ENCODE measurements at regions not wholly inside any gene's neighbourhood (a gene's known extent, or its start where the extent isn't known, plus 50 kb on each side); places are given as distances from the start of the nearest gene placed in this dataset.
A peak's percentile ranks its signal among the peaks of the same experiment; 100 is the strongest.
"Not testable (repeated sequence)": the region's sequence is repeated elsewhere in the genome, so short reads cannot be mapped to it uniquely, and the experiment has no call there.

DNA sequence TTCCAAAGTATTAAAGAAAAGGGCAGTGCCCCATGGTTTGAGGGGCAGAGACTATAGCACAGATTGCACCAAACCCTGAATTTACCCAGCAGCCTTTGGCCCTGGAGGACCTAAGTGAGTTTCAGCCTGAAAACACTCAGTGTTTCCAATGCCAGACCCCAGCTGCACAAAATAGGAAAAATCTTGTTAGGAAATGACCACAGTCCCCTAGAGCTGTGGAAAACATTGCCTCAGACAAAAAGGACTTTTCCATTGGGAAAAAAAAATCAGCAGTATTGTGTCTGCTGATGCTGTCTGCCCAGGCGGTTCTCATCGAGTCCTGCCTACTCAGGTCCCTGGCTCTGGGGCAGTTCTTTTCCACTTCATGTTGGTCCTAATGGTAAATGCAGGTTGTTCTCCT lies 121.7 kb upstream of the DLG1 start:
- Histone ChIP-seq H3K4me1 (ENCODE audit: control insufficient read depth, insufficient read depth, low read length) (peaks cover 7% of the 10 kb centered on the region), H3K9ac (ENCODE audit: low read depth, low read length) (no peak overlapping the region), H3K36me3 (ENCODE audit: insufficient read depth, low read length) (no peaks in the 10 kb centered on the region), H3K27me3 (ENCODE audit: control insufficient read depth, insufficient read depth, low read length) (peaks cover 52% of the 10 kb centered on the region), H3K4me2 (ENCODE audit: low read length) (no peak overlapping the region), H3K4me3 (ENCODE audit: low read length) (no peak overlapping the region), H3K9me3 (replicated peaks; ENCODE audit: low read length) (no peaks in the 10 kb centered on the region)

DNA sequence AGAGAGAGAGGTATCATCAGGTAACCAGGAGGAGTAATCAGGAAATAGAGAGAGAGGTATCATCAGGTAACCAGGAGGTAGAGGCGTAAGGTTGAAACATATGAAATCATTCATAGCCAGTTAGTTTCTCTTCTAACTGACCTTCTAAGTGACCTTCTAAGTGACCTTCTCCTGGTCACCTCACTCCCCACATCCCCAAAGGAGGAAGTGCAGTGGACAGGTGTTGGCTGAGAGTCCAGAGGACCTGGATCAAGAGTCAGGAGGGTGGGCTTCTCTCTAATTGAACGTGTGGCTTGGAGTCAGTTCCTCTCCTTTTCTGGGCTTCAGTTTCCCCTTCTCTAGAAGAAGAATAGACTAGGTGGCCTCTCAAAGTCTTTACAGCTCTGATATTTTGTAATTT lies 121.3 kb upstream of the DLG1 start:
- no peak overlapping the region for H3K4me3 ChIP-seq (ENCODE audit: low read length)
- H3K36me3 ChIP-seq (ENCODE audit: insufficient read depth, low read length) = no peaks in the 10 kb centered on the region
- H3K4me1 ChIP-seq (ENCODE audit: control insufficient read depth, insufficient read depth, low read length) = peaks cover 7% of the 10 kb centered on the region

DNA sequence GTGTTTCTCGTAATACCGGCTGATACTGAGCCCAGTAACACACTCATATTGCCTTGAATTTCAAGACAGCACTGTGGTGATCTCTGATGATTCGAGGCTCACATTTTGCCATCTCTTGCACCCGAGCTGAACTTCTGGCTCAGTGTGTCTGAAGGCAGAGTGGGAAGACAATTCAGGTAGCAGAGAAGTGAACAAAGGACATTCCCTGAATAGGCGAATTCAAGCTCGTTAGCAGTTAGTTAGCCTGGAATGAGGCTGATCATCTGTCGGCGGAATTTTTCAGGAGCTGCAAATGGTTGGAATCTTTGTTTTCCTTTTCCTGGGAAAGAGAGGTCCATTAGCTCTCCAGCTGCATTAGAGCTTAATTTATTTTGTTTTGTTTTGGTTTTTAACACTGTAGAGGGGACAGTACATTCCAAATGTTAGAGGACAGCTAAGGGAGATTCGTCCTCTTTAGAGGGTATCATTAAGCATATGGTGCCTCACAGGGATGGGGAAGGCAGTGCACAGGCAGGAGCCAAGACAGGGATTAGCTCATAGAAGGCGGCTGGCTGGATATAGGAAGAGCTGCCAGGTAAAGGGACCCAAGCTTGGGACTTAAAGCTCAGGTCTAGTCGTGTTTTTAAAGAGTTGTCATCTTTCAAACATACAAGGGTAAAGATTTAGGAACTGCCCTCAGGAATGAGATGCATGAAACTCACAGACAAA lies 119.7 kb upstream of the DLG1 start:
- Histone ChIP-seq H3K27me3 (ENCODE audit: control insufficient read depth, insufficient read depth, low read length) (peaks cover 34% of the 10 kb centered on the region), H3K4me2 (ENCODE audit: low read length) (no peak overlapping the region), H3K4me3 (ENCODE audit: low read length) (no peak overlapping the region), H3K9me3 (replicated peaks; ENCODE audit: low read length) (no peaks in the 10 kb centered on the region), H3K9ac (ENCODE audit: low read depth, low read length) (no peak overlapping the region), H3K36me3 (ENCODE audit: insufficient read depth, low read length) (no peaks in the 10 kb centered on the region), H3K4me1 (ENCODE audit: control insufficient read depth, insufficient read depth, low read length) (peaks cover 7% of the 10 kb centered on the region)

More for the DNA sequence above, 121.3 kb upstream of the DLG1 start:
- Histone ChIP-seq H3K9me3 (replicated peaks; ENCODE audit: low read length) (no peaks in the 10 kb centered on the region), H3K4me2 (ENCODE audit: low read length) (no peak overlapping the region), H3K27me3 (ENCODE audit: control insufficient read depth, insufficient read depth, low read length) (peaks cover 48% of the 10 kb centered on the region), H3K9ac (ENCODE audit: low read depth, low read length) (no peak overlapping the region)

DNA sequence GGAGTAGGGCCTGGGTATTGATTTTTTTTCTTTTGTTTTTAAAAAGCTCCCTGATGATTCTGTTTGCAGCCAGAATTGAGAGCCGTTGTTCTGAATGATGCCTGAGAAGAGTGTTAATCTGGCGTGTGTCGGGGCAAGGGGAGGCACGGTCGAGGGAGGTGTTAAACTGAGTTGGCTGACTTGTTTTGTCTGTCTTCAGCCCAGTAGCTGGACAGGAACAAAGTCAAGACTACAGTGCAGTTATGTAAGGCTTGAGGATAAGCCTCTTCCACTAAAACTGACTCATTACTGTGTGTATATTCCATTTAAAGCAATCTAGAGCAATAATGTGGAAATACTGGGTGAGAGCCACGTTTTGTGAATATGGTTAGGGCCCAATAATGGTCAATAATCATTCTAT lies 119.0 kb upstream of the DLG1 start:
- H3K4me3 ChIP-seq (ENCODE audit: low read length) = no peak overlapping the region
- no peak overlapping the region for H3K4me2 ChIP-seq (ENCODE audit: low read length)
- peaks cover 34% of the 10 kb centered on the region for H3K27me3 ChIP-seq (ENCODE audit: control insufficient read depth, insufficient read depth, low read length)
- H3K9ac ChIP-seq (ENCODE audit: low read depth, low read length) = no peak overlapping the region
- no peaks in the 10 kb centered on the region for H3K9me3 ChIP-seq (replicated peaks; ENCODE audit: low read length)
- H3K4me1 ChIP-seq (ENCODE audit: control insufficient read depth, insufficient read depth, low read length) = peaks cover 5% of the 10 kb centered on the region
- no peaks in the 10 kb centered on the region for H3K36me3 ChIP-seq (ENCODE audit: insufficient read depth, low read length)

DNA sequence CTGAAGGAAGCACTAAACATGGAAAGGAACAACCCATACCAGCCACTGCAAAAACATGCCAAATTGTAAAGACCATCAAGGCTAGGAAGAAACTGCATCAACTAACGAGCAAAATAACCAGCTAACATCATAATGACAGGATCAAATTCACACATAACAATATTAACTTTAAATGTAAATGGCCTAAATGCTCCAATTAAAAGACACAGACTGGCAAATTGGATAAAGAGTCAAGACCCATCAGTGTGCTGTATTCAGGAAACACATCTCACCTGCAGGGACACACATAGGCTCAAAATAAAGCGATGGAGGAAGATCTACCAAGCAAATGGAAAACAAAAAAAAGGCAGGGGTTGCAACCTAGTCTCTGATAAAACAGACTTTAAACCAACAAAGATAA lies 113.5 kb upstream of the DLG1 start:
- H3K27me3 ChIP-seq (ENCODE audit: control insufficient read depth, insufficient read depth, low read length); H3K4me1 ChIP-seq (ENCODE audit: control insufficient read depth, insufficient read depth, low read length); H3K4me2 ChIP-seq (ENCODE audit: low read length); H3K9me3 ChIP-seq (replicated peaks; ENCODE audit: low read length); H3K4me3 ChIP-seq (ENCODE audit: low read length); H3K36me3 ChIP-seq (ENCODE audit: insufficient read depth, low read length); H3K9ac ChIP-seq (ENCODE audit: low read depth, low read length): not testable (repeated sequence)

DNA sequence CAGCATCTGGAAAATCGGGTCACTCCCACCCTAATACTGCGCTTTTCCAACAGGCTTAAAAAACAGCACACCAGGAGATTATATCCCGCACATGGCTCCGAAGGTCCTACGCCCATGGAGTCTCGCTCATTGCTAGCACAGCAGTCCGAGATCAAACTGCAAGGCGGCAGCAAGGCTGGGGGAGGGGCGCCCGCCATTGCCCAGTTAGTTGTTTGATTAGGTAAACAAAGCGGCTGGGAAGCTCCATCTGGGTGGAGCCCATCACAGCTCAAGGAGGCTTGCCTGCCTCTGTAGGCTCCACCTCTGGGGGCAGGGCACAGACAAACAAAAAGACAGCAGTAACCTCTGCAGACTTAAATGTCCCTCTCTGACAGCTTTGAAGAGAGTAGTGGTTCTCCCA lies 111.8 kb upstream of the DLG1 start:
- H3K4me3 ChIP-seq (ENCODE audit: low read length); H3K36me3 ChIP-seq (ENCODE audit: insufficient read depth, low read length); H3K9me3 ChIP-seq (replicated peaks; ENCODE audit: low read length); H3K4me2 ChIP-seq (ENCODE audit: low read length); H3K4me1 ChIP-seq (ENCODE audit: control insufficient read depth, insufficient read depth, low read length); H3K9ac ChIP-seq (ENCODE audit: low read depth, low read length); H3K27me3 ChIP-seq (ENCODE audit: control insufficient read depth, insufficient read depth, low read length): not testable (repeated sequence)

DNA sequence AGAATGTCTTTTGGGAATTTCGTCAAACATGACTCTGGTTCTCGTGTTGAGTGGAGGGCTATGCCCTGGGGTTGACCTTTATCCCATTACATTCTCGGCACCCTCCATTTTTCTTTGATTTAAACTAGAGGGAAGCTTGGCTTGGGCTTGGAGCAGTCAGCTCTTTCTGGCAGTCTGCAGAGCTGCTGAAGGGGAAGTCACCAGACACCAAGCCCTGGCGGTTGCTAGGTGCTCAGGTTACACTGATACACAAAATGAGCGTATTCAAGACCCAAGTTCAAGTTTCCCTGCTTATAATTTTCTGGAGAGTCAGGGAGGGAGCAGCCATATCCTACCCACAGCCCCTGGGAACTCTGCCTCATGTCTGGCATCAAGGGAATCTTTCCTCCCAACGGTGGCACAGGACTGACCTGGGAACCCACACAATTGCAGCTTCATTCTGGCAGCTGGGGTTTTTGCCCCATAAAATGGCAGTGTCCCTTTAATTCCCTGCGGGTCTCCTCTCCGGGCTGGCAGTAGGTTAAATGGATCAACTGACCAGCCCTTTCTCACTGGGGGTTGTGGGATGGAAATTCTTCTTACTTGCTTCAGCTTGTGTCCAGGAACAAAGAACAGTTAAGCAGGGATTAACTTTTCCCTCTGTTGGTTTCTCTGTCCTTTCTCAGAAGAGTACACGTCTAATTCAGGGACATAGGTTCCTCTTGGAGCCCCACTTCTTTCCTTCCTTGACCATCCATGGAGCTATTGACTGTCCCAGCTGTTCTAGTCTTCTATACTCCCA lies 110.0 kb upstream of the DLG1 start:
- H3K9me3 ChIP-seq (replicated peaks; ENCODE audit: low read length) = peaks cover 5% of the 10 kb centered on the region
- H3K4me3 ChIP-seq (ENCODE audit: low read length) = no peak overlapping the region
- peaks cover 10% of the 10 kb centered on the region for H3K27me3 ChIP-seq (ENCODE audit: control insufficient read depth, insufficient read depth, low read length)
- no peaks in the 10 kb centered on the region for H3K36me3 ChIP-seq (ENCODE audit: insufficient read depth, low read length)
- no peak overlapping the region for H3K9ac ChIP-seq (ENCODE audit: low read depth, low read length)
- H3K4me1 ChIP-seq (ENCODE audit: control insufficient read depth, insufficient read depth, low read length) = peaks cover 8% of the 10 kb centered on the region
- H3K4me2 ChIP-seq (ENCODE audit: low read length) = no peak overlapping the region

DNA sequence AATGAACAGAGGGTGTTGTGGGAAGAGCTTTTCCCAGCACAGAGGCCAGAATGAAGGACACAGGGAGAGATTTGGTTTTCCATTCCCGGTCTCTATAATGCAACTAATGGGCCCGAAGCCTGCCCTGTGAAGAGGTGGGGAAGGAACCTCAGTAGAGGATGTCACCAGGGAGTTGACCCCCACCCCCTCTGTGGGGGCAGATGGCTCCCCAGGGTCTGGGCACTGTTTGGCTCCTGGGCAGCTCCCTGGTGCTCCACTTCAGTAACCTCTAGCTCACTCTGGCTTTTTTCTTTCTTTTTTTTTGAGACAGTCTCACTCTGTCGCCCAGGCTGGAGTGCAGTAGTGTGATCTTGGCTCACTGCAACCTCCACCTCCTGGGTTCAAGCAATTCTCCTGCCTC lies 109.1 kb upstream of the DLG1 start:
- Histone ChIP-seq H3K4me3 (ENCODE audit: low read length) (no peak overlapping the region), H3K9me3 (replicated peaks; ENCODE audit: low read length) (peaks cover 5% of the 10 kb centered on the region), H3K27me3 (ENCODE audit: control insufficient read depth, insufficient read depth, low read length) (peaks cover 10% of the 10 kb centered on the region), H3K9ac (ENCODE audit: low read depth, low read length) (no peak overlapping the region), H3K36me3 (ENCODE audit: insufficient read depth, low read length) (no peaks in the 10 kb centered on the region), H3K4me2 (ENCODE audit: low read length) (no peak overlapping the region), H3K4me1 (ENCODE audit: control insufficient read depth, insufficient read depth, low read length) (peaks cover 8% of the 10 kb centered on the region)

DNA sequence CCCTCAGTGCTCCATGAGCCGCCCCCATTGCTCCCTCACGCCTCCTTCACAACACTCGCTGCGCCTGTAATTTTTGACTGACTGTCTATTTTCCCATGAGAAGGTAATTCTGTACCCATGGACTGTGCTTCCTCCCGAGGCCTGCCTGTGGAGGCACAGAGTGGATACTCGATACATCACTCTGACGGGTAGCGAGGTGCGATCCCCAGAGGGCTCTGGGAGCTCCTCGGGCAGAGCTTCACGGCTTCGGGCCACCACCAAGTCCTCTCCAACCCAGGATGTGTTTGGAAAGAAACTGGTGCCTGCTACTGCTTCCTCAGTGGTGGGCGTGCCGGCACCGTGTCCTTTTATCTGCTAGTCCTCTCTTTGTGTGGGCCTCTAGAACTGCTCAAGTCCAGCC lies 108.6 kb upstream of the DLG1 start:
- Histone ChIP-seq H3K36me3 (ENCODE audit: insufficient read depth, low read length) (no peaks in the 10 kb centered on the region), H3K4me3 (ENCODE audit: low read length) (no peak overlapping the region), H3K9me3 (replicated peaks; ENCODE audit: low read length) (peaks cover 5% of the 10 kb centered on the region), H3K9ac (ENCODE audit: low read depth, low read length) (no peak overlapping the region), H3K27me3 (ENCODE audit: control insufficient read depth, insufficient read depth, low read length) (peaks cover 10% of the 10 kb centered on the region), H3K4me2 (ENCODE audit: low read length) (no peak overlapping the region), H3K4me1 (ENCODE audit: control insufficient read depth, insufficient read depth, low read length) (peaks cover 8% of the 10 kb centered on the region)

DNA sequence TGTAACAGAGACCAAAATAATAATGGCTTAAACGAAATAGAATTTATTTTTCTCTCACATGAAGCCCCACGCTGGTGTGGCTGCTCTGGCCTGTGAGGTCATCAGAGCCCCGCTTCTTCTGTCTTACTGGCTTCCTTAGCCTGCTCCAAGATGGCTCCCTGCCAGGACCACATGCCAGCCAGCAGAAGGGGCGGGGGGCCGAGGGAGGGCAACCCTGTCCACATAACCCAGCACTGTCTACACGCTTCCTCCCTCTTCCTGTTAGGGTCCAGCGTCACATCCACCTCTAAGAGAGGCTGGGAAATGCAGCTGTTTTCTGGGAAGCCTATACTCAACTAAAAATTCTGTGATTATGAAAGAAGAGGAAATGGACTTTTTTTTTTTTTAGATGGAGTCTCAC lies 107.9 kb upstream of the DLG1 start:
- peak overlapping the region; percentile 45 for H3K9ac ChIP-seq (ENCODE audit: low read depth, low read length)
- H3K9me3 ChIP-seq (replicated peaks; ENCODE audit: low read length) = peaks cover 5% of the 10 kb centered on the region
- H3K4me1 ChIP-seq (ENCODE audit: control insufficient read depth, insufficient read depth, low read length) = peaks cover 8% of the 10 kb centered on the region
- peaks cover 10% of the 10 kb centered on the region for H3K27me3 ChIP-seq (ENCODE audit: control insufficient read depth, insufficient read depth, low read length)
- H3K36me3 ChIP-seq (ENCODE audit: insufficient read depth, low read length) = no peaks in the 10 kb centered on the region
- H3K4me2 ChIP-seq (ENCODE audit: low read length) = peak overlapping the region; percentile 5
- H3K4me3 ChIP-seq (ENCODE audit: low read length) = no peak overlapping the region

DNA sequence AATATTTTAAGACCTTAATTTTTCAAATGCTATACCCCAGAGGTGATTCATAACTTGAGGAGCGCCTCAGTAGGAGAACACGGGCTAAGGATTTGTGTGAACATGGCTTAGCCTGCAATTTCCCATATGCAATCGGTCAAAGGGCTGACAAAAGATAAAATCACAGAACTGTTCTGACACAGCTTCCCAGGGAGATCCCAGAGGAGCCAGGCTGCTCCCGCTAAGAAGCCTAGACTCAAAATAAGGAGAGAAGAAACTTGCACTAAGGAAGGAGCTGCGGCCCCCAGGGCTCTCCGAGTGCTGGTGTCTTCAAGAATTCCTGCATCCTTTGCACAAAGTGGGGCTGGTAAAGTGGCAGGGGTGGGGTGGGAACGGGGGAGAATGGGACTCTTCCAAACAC lies 106.3 kb upstream of the DLG1 start:
- Histone ChIP-seq H3K9me3 (replicated peaks; ENCODE audit: low read length) (peaks cover 5% of the 10 kb centered on the region), H3K27me3 (ENCODE audit: control insufficient read depth, insufficient read depth, low read length) (peaks cover 10% of the 10 kb centered on the region), H3K4me1 (ENCODE audit: control insufficient read depth, insufficient read depth, low read length) (peaks cover 8% of the 10 kb centered on the region), H3K36me3 (ENCODE audit: insufficient read depth, low read length) (no peaks in the 10 kb centered on the region), H3K9ac (ENCODE audit: low read depth, low read length) (no peak overlapping the region), H3K4me3 (ENCODE audit: low read length) (no peak overlapping the region), H3K4me2 (ENCODE audit: low read length) (no peak overlapping the region)

DNA sequence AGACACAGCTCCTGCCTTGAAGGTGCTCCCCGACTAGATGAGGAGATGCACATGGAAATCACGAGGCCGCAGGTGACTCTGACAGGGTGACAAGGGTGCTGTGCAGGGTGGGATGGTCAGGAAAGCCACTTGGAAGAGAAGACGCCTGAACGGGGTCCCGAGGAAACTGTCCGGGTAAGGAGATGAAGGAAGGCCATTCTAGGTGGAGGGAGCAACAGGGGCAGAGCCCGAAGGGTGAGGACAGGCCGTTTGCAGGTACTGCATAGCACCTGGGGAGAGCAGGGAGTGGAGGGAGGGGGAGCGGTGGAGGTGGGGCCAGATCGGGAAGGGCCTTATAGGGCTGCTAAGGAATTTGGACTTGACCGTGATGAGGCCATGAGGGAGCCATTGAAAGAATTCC lies 105.6 kb upstream of the DLG1 start:
- peaks cover 10% of the 10 kb centered on the region for H3K27me3 ChIP-seq (ENCODE audit: control insufficient read depth, insufficient read depth, low read length)
- no peak overlapping the region for H3K9ac ChIP-seq (ENCODE audit: low read depth, low read length)
- H3K4me3 ChIP-seq (ENCODE audit: low read length) = no peak overlapping the region
- H3K36me3 ChIP-seq (ENCODE audit: insufficient read depth, low read length) = no peaks in the 10 kb centered on the region
- no peak overlapping the region for H3K4me2 ChIP-seq (ENCODE audit: low read length)
- peaks cover 8% of the 10 kb centered on the region for H3K4me1 ChIP-seq (ENCODE audit: control insufficient read depth, insufficient read depth, low read length)
- no peaks in the 10 kb centered on the region for H3K9me3 ChIP-seq (replicated peaks; ENCODE audit: low read length)
